ENCODE measurements at regions not wholly inside any gene's neighbourhood (a gene's known extent, or its start where the extent isn't known, plus 50 kb on each side); places are given as distances from the start of the nearest gene placed in this dataset.
"Not testable (repeated sequence)": the region's sequence is repeated elsewhere in the genome, so short reads cannot be mapped to it uniquely, and the experiment has no call there.

DNA sequence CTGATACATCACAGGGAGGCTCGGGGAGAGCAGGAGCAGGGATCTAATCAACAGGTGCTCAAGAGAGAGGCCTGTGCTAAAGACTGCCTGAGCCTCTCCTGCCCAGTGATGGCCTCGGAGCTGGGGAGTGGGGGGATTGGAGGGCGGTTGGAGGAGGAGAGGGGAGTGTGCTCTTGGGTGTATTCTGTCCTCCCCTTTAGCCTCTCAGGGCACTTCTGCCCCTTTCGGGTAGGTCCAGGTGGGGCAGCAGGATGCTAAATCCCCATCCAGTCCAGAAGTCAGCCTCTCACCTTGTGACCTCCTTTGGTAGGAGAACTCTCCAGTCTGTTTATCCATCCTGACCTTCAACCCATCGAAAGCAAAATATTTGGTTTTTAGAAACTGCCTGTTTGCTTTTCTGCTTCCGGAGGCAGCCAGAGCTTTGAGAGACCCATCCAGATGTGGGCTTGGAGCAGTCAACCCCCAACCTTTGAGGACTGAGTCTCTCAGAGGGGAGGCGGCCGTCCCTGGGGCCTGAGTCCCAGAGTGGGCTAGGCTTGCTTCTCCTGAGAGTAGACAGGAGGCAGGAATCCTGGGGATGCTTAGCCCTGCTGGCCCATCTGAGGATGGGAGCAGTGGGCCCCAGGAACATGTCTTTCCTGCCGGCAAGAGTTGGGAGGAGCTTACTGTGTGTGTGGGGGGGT is 105.2 kb upstream of the SYT13 start:
- Histone ChIP-seq H3K27ac (no peak overlapping the region), H3K4me3 (no peak overlapping the region), H3K9me3 (ENCODE audit: low read depth) (no peaks in the 10 kb centered on the region), H3K27me3 (peaks cover 2% of the 10 kb centered on the region), H3K4me1 (ENCODE audit: low read depth) (no peaks in the 10 kb centered on the region), H3K36me3 (no peaks in the 10 kb centered on the region)
- DNase-seq (ENCODE audit: low read depth in 1 of 2, low spot score in 1 of 2), result no peak
- TF ChIP-seq, protein P1, sequence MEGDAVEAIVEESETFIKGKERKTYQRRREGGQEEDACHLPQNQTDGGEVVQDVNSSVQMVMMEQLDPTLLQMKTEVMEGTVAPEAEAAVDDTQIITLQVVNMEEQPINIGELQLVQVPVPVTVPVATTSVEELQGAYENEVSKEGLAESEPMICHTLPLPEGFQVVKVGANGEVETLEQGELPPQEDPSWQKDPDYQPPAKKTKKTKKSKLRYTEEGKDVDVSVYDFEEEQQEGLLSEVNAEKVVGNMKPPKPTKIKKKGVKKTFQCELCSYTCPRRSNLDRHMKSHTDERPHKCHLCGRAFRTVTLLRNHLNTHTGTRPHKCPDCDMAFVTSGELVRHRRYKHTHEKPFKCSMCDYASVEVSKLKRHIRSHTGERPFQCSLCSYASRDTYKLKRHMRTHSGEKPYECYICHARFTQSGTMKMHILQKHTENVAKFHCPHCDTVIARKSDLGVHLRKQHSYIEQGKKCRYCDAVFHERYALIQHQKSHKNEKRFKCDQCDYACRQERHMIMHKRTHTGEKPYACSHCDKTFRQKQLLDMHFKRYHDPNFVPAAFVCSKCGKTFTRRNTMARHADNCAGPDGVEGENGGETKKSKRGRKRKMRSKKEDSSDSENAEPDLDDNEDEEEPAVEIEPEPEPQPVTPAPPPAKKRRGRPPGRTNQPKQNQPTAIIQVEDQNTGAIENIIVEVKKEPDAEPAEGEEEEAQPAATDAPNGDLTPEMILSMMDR (IDR thresholded peaks at IDR 0.05; ENCODE audit: low read depth, low read length), result no peak

DNA sequence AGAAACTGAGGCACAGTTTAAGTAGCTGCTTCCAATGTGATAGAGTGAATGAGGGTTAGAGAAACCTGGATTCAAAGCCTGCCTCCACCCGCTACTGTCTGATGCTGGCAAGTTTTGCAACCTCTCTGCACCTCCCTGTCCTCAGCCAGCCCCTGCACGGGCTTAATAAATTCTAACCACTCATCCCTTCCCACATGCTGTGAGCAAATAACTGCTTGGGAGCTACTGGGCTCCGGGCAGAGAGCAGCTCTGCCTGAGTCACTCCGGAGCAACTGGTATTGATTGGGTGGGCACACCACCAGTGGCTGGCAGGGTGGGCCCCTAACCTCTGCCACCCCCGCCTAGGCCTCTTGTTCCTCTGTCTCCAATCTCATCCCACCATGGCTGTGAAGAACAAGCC is 104.3 kb upstream of the SYT13 start:
- Histone ChIP-seq H3K4me1 (ENCODE audit: low read depth) (peaks cover 6% of the 10 kb centered on the region), H3K27me3 (peaks cover 2% of the 10 kb centered on the region), H3K36me3 (no peaks in the 10 kb centered on the region), H3K9me3 (ENCODE audit: low read depth) (no peaks in the 10 kb centered on the region), H3K4me3 (no peak overlapping the region), H3K27ac (no peak overlapping the region)
- DNase-seq (ENCODE audit: low read depth in 1 of 2, low spot score in 1 of 2), result no peak
- TF ChIP-seq, protein P1 (IDR thresholded peaks at IDR 0.05; ENCODE audit: low read depth, low read length), result no peak

DNA sequence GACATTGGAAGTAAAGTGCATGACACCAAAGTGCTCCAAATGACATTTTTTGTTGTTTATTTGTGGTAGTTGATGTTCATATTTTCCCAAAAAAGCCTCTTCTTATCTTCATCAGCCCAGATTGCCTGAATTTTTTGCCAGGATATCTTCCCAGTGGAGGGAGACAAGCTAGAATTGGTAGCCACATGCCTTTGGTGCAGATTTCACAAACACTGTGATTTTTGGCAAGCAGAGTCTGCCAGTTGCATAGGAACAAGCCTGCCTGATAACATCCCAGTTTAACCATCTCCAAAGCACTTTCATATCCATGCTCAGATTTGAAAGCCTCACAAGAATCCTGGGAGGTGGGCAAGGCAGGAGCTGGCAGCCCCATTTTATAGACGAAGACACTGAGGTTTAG is 102.3 kb upstream of the SYT13 start:
- Histone ChIP-seq H3K27ac (no peak overlapping the region), H3K27me3 (peaks cover 2% of the 10 kb centered on the region), H3K9me3 (ENCODE audit: low read depth) (no peaks in the 10 kb centered on the region), H3K4me3 (no peak overlapping the region), H3K36me3 (no peaks in the 10 kb centered on the region), H3K4me1 (ENCODE audit: low read depth) (peaks cover 14% of the 10 kb centered on the region)
- DNase-seq (ENCODE audit: low read depth in 1 of 2, low spot score in 1 of 2), result peak in 1 of 2 donors; percentile 68
- TF ChIP-seq, protein P1 (IDR thresholded peaks at IDR 0.05; ENCODE audit: low read depth, low read length), result no peak

- DNase-seq (ENCODE audit: low read depth in 1 of 2, low spot score in 1 of 2); H3K4me3 ChIP-seq; H3K36me3 ChIP-seq; H3K27ac ChIP-seq; H3K27me3 ChIP-seq; H3K9me3 ChIP-seq (ENCODE audit: low read depth): not testable (repeated sequence)
- peaks cover 14% of the 10 kb centered on the region for H3K4me1 ChIP-seq (ENCODE audit: low read depth)
These were observed 101.7 kb upstream of the SYT13 start for GRCh38 chr11:45387885-45388284.

- TF ChIP-seq, protein P1 (IDR thresholded peaks at IDR 0.05; ENCODE audit: low read depth, low read length), result no peak
- peaks cover 2% of the 10 kb centered on the region for H3K27me3 ChIP-seq
- no peak overlapping the region for H3K4me3 ChIP-seq
- no peaks in the 10 kb centered on the region for H3K9me3 ChIP-seq (ENCODE audit: low read depth)
- no peak overlapping the region for H3K27ac ChIP-seq
- H3K36me3 ChIP-seq, result no peaks in the 10 kb centered on the region
- H3K4me1 ChIP-seq (ENCODE audit: low read depth), result peaks cover 14% of the 10 kb centered on the region
- no peak for DNase-seq (ENCODE audit: low read depth in 1 of 2, low spot score in 1 of 2)
These were observed 100.8 kb upstream of the SYT13 start for GRCh38 chr11:45386972-45387371.

DNA sequence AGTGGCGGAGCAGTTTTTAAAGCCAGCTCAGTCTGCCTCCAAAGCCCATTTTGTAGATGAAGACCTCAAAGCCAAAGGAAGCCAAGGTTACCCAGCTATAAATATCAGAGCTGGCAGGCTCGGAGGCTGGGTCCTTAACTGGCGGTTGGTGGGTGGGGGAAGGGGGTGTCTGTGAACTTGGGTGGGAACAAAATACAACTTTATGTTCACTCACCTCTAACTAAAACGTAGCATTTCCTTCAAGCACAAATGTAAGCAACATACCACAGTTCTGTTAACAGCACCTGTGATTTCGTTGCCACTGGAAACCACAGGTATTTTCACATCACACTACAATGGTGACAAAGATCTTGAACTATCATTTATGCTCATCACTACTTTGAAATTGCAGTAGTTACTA is 99.7 kb upstream of the SYT13 start:
- peaks cover 2% of the 10 kb centered on the region for H3K27me3 ChIP-seq
- TF ChIP-seq, protein P1 (IDR thresholded peaks at IDR 0.05; ENCODE audit: low read depth, low read length), result no peak
- no peaks in the 10 kb centered on the region for H3K9me3 ChIP-seq (ENCODE audit: low read depth)

More for the DNA sequence above, 99.7 kb upstream of the SYT13 start:
- DNase-seq (ENCODE audit: low read depth in 1 of 2, low spot score in 1 of 2), result no peak
- H3K36me3 ChIP-seq, result no peaks in the 10 kb centered on the region
- H3K4me3 ChIP-seq, result no peak overlapping the region
- H3K27ac ChIP-seq, result no peak overlapping the region
- H3K4me1 ChIP-seq (ENCODE audit: low read depth), result peaks cover 14% of the 10 kb centered on the region
